Prostate gland (tissue), 2 donors: ENCODE measurements at regions not wholly inside any gene's neighbourhood (a gene's known extent, or its start where the extent isn't known, plus 50 kb on each side); places are given as distances from the start of the nearest gene placed in this dataset.

Experiments
- DNase-seq: peaks from one replicate; pipeline ENCODE4 v3.0.0-alpha.2; 2019; ENCODE audit warnings: low spot score
- H3K27ac ChIP-seq, 2 donors: fragments of 200-600 bp; sonication (generic); 2 replicates each; pipeline ENCODE4 v1.5.1; 2017 to 2019
- H3K27me3 ChIP-seq: fragments of 200-600 bp; sonication (generic); replicated peaks from 2 replicates; pipeline ENCODE4 v1.5.1; 2019; ENCODE audit not compliant: insufficient read depth
- H3K36me3 ChIP-seq, 2 donors: fragments of 200-600 bp; sonication (generic); 1 replicate in 1 of 2; 2 replicates in 1 of 2; pipeline versions ENCODE4 v1.5.1 to v1.8.1; 2017 to 2019
- H3K4me1 ChIP-seq: fragments of 200-600 bp; sonication (generic); replicated peaks from 2 replicates; pipeline ENCODE4 v1.5.1; 2019
- H3K4me3 ChIP-seq, 2 donors: fragments of 200-600 bp; sonication (generic); 2 replicates each; pipeline ENCODE4 v1.5.1; 2017 to 2019
- H3K9me3 ChIP-seq: fragments of 200-600 bp; sonication (generic); 2 replicates; pipeline ENCODE4 v1.5.1; 2017
- POLR2A ChIP-seq: fragments of 450-650 bp; IDR thresholded peaks from one replicate; pipeline ENCODE4 v1.6.1; 2016; ENCODE audit warnings: antibody characterized with exemption, mild to moderate bottlenecking
- POLR2AphosphoS5 ChIP-seq: sonication (generic); formaldehyde crosslinking; IDR thresholded peaks from one replicate; pipeline ENCODE4 v1.6.1; 2017; ENCODE audit warnings: antibody characterized with exemption
- WGBS: methylation state at CpG from one replicate; pipeline ENCODE4 v1.1.5; 2018; 5-methylcytosine and 5-hydroxymethylcytosine counted together
- intact Hi-C: fragments of 100-400 bp; cut with DNase I; formaldehyde crosslinking; loops from one replicate; pipeline ENCODE4 v1.14.2; 2022
- TF ChIP-seq, protein P1 (sequence below), 4 experiments: fragments of 200-600 bp in 2 of 4; fragments of 450-650 bp in 2 of 4; sonication (generic) in 2 of 4; IDR thresholded peaks; 1 replicate in 3 of 4; 2 replicates in 1 of 4; pipeline ENCODE4 v1.5.1; 2016 to 2019; ENCODE audit warnings: antibody characterized with exemption in 4 of 4, mild to moderate bottlenecking in 2 of 4, moderate library complexity in 2 of 4

- intact Hi-C loops: no loop called here
- H3K36me3 ChIP-seq: no peaks in the 10 kb centered on the region
- no peak for DNase-seq
- H3K4me1 ChIP-seq: no peaks in the 10 kb centered on the region
- H3K9me3 ChIP-seq: no peaks in the 10 kb centered on the region
- H3K27ac ChIP-seq: no peak overlapping the region
- peaks cover 3% of the 10 kb centered on the region for H3K27me3 ChIP-seq
- no peak overlapping the region for H3K4me3 ChIP-seq
- 47% methylated on average over 4 of the region's 4 CpGs for whole genome bisulfite sequencing
- TF ChIP-seq POLR2AphosphoS5 (no peak), POLR2A (no peak)
- TF ChIP-seq, protein P1, sequence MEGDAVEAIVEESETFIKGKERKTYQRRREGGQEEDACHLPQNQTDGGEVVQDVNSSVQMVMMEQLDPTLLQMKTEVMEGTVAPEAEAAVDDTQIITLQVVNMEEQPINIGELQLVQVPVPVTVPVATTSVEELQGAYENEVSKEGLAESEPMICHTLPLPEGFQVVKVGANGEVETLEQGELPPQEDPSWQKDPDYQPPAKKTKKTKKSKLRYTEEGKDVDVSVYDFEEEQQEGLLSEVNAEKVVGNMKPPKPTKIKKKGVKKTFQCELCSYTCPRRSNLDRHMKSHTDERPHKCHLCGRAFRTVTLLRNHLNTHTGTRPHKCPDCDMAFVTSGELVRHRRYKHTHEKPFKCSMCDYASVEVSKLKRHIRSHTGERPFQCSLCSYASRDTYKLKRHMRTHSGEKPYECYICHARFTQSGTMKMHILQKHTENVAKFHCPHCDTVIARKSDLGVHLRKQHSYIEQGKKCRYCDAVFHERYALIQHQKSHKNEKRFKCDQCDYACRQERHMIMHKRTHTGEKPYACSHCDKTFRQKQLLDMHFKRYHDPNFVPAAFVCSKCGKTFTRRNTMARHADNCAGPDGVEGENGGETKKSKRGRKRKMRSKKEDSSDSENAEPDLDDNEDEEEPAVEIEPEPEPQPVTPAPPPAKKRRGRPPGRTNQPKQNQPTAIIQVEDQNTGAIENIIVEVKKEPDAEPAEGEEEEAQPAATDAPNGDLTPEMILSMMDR (IDR thresholded peaks at IDR 0.05): no peak
Observed at GRCh38 chr14:94876306-94876705, 106.4 kb upstream of the GSC start.

DNA sequence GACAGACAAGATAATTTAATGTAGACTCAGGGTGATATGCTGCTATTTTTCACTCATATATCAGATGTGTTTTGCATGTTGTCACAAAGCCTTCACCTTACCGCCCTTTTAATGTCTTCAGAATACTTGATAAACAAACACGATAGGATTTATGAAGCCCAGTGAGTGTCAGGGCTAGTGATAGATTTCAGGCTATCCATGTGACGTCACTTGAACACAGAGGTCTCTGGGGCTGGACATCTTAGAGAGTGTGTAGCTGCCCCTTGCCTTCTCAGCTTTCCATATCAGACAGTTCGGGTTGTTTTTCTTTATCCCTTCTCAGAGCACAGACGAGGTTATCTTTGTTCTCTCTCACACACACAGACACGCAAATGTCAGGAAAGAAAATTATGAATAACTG is 105.3 kb upstream of the GSC start:
- no peak for TF ChIP-seq POLR2AphosphoS5
- TF ChIP-seq, protein P1 (IDR thresholded peaks at IDR 0.05): no peak
- Histone ChIP-seq H3K36me3 (no peaks in the 10 kb centered on the region), H3K4me1 (no peaks in the 10 kb centered on the region), H3K27ac (no peak overlapping the region), H3K27me3 (no peaks in the 10 kb centered on the region), H3K4me3 (no peak overlapping the region), H3K9me3 (no peaks in the 10 kb centered on the region)
- intact Hi-C loops: no loop called here
- DNase-seq: no peak
- 72% methylated on average over 6 of the region's 6 CpGs for WGBS

DNA sequence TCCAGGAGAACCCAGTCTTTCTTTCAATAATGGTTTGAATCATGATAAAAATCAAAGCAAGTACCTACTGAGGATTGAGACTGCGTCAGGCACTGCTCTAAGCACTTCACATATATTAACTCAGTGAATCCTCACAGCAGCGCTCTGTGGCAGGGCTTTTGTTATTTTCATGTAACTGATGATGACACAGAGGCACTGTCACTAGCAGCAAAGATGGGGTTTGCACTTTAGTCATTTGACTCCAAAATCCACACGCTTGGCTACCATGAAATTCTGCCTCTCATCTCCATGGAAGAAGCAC is 98.8 kb upstream of the GSC start:
- no peaks in the 10 kb centered on the region for H3K9me3 ChIP-seq
- no peaks in the 10 kb centered on the region for H3K4me1 ChIP-seq
- no peak overlapping the region for H3K27ac ChIP-seq
- intact Hi-C loops: no loop called here
- no peaks in the 10 kb centered on the region for H3K27me3 ChIP-seq
- 91% methylated on average over 3 of the region's 3 CpGs for WGBS
- no peak for TF ChIP-seq POLR2A
- no peak for TF ChIP-seq POLR2AphosphoS5
- TF ChIP-seq, protein P1 (IDR thresholded peaks at IDR 0.05): no peak
- H3K36me3 ChIP-seq: no peaks in the 10 kb centered on the region
- H3K4me3 ChIP-seq: no peak overlapping the region
- no peak for DNase-seq

DNA sequence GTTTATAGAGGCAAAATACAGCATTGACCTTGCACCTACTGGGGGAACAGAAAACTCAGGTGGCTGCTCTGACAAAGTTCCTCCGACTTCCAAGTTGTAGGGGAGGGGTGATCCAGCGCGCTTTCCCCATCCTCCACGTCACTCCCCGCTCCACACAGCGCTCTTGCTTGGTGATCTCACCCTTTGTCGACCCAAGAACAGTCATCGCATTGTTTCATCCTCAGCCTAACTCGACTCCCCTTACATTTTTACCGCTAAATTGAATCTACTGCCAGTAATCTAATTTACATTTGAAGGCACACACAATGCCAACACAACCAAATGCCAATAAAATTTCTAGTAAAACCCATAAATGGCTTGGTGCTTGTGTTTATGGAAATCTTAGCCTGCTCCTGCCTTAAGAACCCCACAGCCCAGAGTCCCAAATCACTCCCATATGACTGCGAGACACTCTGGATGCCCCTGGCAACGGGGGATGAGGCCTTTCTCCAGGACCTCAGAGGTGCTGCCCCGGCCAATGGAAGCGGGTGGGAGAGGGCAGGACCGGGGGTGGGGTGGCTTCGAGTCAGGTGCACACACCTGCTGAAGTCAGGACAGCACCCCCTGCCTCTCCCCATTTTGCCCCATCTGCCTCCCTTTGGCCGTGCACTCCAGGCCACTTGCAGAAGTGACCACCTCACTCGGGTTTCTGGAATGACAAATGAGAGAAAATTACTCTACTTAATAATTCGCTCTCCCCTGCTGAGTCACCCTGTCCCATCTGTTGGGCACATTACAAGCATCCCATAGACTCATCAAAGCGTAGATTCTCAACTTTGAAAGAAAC is 98.2 kb upstream of the GSC start:
- 22% methylated on average over 20 of the region's 20 CpGs for WGBS
- no peak for DNase-seq
- TF ChIP-seq POLR2A: no peak
- Histone ChIP-seq H3K27me3 (no peaks in the 10 kb centered on the region), H3K36me3 (no peaks in the 10 kb centered on the region), H3K27ac (no peak overlapping the region), H3K4me3 (no peak overlapping the region), H3K9me3 (no peaks in the 10 kb centered on the region), H3K4me1 (no peaks in the 10 kb centered on the region)
- intact Hi-C loops: no loop called here

- Histone ChIP-seq H3K9me3 (no peaks in the 10 kb centered on the region), H3K4me1 (no peaks in the 10 kb centered on the region), H3K27ac (no peak overlapping the region), H3K4me3 (no peak overlapping the region), H3K36me3 (no peaks in the 10 kb centered on the region), H3K27me3 (no peaks in the 10 kb centered on the region)
- DNase-seq: no peak
- 94% methylated on average over 6 of the region's 6 CpGs for WGBS
- TF ChIP-seq, protein P1 (IDR thresholded peaks at IDR 0.05): no peak
- TF ChIP-seq POLR2AphosphoS5 (no peak), POLR2A (no peak)
- intact Hi-C loops: no loop called here
Observed at GRCh38 chr14:94867209-94867608, 97.3 kb upstream of the GSC start.
